BJ (cell line): ENCODE measurements at regions not wholly inside any gene's neighbourhood (a gene's known extent, or its start where the extent isn't known, plus 50 kb on each side); places are given as distances from the start of the nearest gene placed in this dataset.

Experiments
- CTCF ChIA-PET: fragments of 350-600 bp; formaldehyde crosslinking; extraction: SDS; loops from one replicate; lab custom pipeline; 2021; ENCODE audit warnings: antibody characterized with exemption, inconsistent platforms; lab: Yijun Ruan, JAX
- POLR2A ChIA-PET: fragments of 300-600 bp; sonication (Branson Sonifier 250); formaldehyde crosslinking; extraction: SDS; loops from one replicate; lab custom pipeline; 2021; ENCODE audit warnings: antibody characterized with exemption; lab: Charles Lee
- DNase-seq: peaks from one replicate; pipeline ENCODE4 v3.0.0-alpha.2; 2011; ENCODE audit warnings: low read depth
- H3K27me3 ChIP-seq: 2 replicates; pipeline ENCODE4 v1.6.0; 2011; ENCODE audit warnings: low read length; ENCODE audit not compliant: control insufficient read depth, insufficient read depth
- H3K36me3 ChIP-seq: 2 replicates; pipeline ENCODE4 v1.5.1; 2011; ENCODE audit warnings: low read length; ENCODE audit not compliant: control insufficient read depth, insufficient read depth
- H3K4me3 ChIP-seq: 2 replicates; pipeline ENCODE4 v1.5.1; 2011; ENCODE audit warnings: low read depth, mild to moderate bottlenecking, control low read depth, low read length
- CTCF ChIP-seq: IDR thresholded peaks from 2 replicates; pipeline ENCODE4 v1.5.1; 2011; ENCODE audit warnings: low read depth, mild to moderate bottlenecking, control low read depth, inconsistent platforms, low read length, moderate library complexity; ENCODE audit not compliant: insufficient read depth

DNA sequence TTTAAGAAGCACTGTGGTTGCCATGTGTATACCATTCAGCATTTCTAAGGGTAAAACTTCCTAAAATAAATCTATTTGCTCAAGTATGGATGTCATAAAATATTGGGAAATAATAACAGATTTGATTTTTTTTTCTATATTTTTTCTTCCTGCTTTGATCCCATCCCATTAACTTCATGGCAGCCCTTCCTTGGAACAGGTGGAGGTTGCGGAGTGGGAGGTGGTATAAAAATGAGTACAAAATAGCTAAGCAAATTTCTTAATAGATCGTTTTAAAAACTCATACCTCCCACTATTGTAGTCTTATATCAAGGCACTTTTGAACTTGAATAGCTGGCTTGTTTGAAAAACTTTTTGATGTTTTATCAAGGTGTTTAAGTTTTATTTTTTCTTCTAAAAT is 152.1 kb upstream of the KYNU start:
- no peak for DNase-seq
- TF ChIP-seq CTCF, result no peak
- no peak overlapping the region for H3K4me3 ChIP-seq
- no peaks in the 10 kb centered on the region for H3K36me3 ChIP-seq
- CTCF ChIA-PET, result no interaction called here
- no peaks in the 10 kb centered on the region for H3K27me3 ChIP-seq
- POLR2A ChIA-PET, result no interaction called here

DNA sequence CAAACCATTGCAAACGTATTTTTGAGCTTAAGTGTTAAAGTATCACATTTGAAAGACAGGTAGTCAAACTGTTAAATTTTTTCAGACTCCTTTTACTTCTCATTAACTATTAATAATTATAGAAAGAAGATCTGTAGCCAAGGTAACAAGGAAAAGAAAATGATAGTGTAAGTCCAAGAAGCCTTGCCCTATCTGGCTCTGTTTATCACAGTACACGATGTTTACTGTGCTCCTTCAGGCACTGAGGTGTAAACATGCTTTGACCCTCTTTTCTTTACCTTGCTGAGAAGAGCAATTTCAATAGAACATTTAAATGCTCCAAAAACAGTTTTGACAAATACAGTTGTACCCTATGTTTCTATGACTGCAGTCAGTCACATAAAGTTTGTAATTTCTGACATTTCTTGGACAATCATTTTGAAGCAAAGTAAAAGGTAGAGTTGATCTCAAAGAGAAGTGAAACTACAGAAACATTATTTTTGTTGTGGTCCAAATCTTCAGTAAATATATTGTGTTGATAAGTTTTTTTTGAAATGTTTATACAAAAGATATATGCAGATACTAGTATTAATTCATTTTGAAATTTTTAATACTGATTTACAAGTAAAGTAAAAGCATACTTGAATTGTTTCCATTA is 152.6 kb upstream of the KYNU start:
- Histone ChIP-seq H3K27me3 (no peaks in the 10 kb centered on the region), H3K4me3 (no peak overlapping the region), H3K36me3 (no peaks in the 10 kb centered on the region)
- no peak for TF ChIP-seq CTCF
- ChIA-PET POLR2A (no interaction called here), CTCF (no interaction called here)
- no peak for DNase-seq

- Histone ChIP-seq H3K27me3 (no peaks in the 10 kb centered on the region), H3K36me3 (no peaks in the 10 kb centered on the region), H3K4me3 (no peak overlapping the region)
- TF ChIP-seq CTCF, result no peak
- CTCF ChIA-PET, result no interaction called here
- POLR2A ChIA-PET, result no interaction called here
- no peak for DNase-seq
Measured at GRCh38 chr2:142724186-142724585, 153.3 kb upstream of the KYNU start.

- Histone ChIP-seq H3K36me3 (no peaks in the 10 kb centered on the region), H3K4me3 (no peak overlapping the region), H3K27me3 (no peaks in the 10 kb centered on the region)
- ChIA-PET CTCF (no interaction called here), POLR2A (no interaction called here)
- no peak for DNase-seq
- no peak for TF ChIP-seq CTCF
Measured at GRCh38 chr2:142723236-142723635, 154.2 kb upstream of the KYNU start.

DNA sequence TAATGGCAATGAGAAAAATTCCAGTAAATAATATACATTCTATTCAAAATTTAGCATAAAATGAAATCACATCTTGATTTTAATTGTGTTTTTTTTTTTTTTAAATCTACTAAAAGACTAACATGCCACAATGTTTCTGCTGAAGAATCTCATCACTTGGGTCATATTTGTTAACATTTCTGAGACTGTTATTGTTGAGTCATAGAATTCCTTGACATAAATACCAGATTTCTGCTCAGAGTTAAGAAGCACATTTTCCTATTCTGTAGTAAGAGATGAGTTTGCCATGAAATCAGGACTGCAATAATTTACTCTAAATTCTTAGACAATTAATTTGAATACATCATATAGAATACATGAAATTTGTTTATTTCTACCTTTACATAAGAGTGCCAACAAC is 154.9 kb upstream of the KYNU start:
- H3K27me3 ChIP-seq, result no peaks in the 10 kb centered on the region
- no peak overlapping the region for H3K4me3 ChIP-seq
- DNase-seq, result peak; percentile 19
- H3K36me3 ChIP-seq, result no peaks in the 10 kb centered on the region
- no peak for TF ChIP-seq CTCF
- ChIA-PET CTCF (no interaction called here), POLR2A (no interaction called here)
